ENCODE measurements at regions not wholly inside any gene's neighbourhood (a gene's known extent, or its start where the extent isn't known, plus 50 kb on each side); places are given as distances from the start of the nearest gene placed in this dataset.

DNA sequence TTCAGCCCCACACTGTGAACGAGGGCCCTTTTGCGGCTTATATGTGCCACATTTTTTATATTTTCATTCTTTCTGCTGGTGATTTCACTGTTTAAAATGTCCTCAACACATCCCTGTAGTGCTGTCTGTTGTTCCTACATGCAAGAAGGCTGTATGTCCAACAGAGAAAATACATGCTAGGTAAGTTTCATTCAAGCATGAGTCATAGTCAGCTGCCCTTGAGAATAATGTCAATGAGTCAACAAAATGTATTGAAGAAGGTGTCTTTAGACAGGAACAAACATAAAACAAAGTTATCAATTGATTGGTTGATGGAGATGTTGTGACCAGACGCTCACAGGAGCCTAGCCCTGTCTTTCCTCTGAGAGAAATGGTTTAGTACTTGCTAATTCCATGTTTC, 553.4 kb downstream of the PLPP3 start:
- TF ChIP-seq, protein P1, sequence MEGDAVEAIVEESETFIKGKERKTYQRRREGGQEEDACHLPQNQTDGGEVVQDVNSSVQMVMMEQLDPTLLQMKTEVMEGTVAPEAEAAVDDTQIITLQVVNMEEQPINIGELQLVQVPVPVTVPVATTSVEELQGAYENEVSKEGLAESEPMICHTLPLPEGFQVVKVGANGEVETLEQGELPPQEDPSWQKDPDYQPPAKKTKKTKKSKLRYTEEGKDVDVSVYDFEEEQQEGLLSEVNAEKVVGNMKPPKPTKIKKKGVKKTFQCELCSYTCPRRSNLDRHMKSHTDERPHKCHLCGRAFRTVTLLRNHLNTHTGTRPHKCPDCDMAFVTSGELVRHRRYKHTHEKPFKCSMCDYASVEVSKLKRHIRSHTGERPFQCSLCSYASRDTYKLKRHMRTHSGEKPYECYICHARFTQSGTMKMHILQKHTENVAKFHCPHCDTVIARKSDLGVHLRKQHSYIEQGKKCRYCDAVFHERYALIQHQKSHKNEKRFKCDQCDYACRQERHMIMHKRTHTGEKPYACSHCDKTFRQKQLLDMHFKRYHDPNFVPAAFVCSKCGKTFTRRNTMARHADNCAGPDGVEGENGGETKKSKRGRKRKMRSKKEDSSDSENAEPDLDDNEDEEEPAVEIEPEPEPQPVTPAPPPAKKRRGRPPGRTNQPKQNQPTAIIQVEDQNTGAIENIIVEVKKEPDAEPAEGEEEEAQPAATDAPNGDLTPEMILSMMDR (IDR thresholded peaks at IDR 0.05; ENCODE audit: borderline replicate concordance, control extremely low read depth, extremely low read depth, insufficient read depth, missing control alignments): no peak
- DNase-seq (ENCODE audit: low spot score): no peak
- in situ Hi-C loops (cut with MboI; ENCODE audit: low sequenced_read_pairs, unreplicated experiment): no loop called here

- TF ChIP-seq, protein P1 (IDR thresholded peaks at IDR 0.05; ENCODE audit: borderline replicate concordance, control extremely low read depth, extremely low read depth, insufficient read depth, missing control alignments): no peak
- in situ Hi-C loops (cut with MboI; ENCODE audit: low sequenced_read_pairs, unreplicated experiment): no loop called here
Measured at GRCh38 chr1:56024155-56024554, 555.2 kb downstream of the PLPP3 start.

GRCh38 chr1:56019922-56020321, 559.4 kb downstream of the PLPP3 start:
- DNase-seq (ENCODE audit: low spot score): no peak
- TF ChIP-seq, protein P1 (IDR thresholded peaks at IDR 0.05; ENCODE audit: borderline replicate concordance, control extremely low read depth, extremely low read depth, insufficient read depth, missing control alignments): no peak
- in situ Hi-C loops (cut with MboI; ENCODE audit: low sequenced_read_pairs, unreplicated experiment): no loop called here

More at GRCh38 chr1:56024155-56024554, 555.2 kb downstream of the PLPP3 start:
- DNase-seq (ENCODE audit: low spot score): no peak

GRCh38 chr1:56019472-56019871, 559.9 kb downstream of the PLPP3 start:
- TF ChIP-seq, protein P1 (IDR thresholded peaks at IDR 0.05; ENCODE audit: borderline replicate concordance, control extremely low read depth, extremely low read depth, insufficient read depth, missing control alignments): no peak
- DNase-seq (ENCODE audit: low spot score): no peak
- in situ Hi-C loops (cut with MboI; ENCODE audit: low sequenced_read_pairs, unreplicated experiment): no loop called here

- in situ Hi-C loops (cut with MboI; ENCODE audit: low sequenced_read_pairs, unreplicated experiment): no loop called here
- TF ChIP-seq, protein P1 (IDR thresholded peaks at IDR 0.05; ENCODE audit: borderline replicate concordance, control extremely low read depth, extremely low read depth, insufficient read depth, missing control alignments): no peak
- no peak for DNase-seq (ENCODE audit: low spot score)
Measured at GRCh38 chr1:56017336-56017735, 562.0 kb downstream of the PLPP3 start.

- DNase-seq (ENCODE audit: low spot score): no peak
- in situ Hi-C loops (cut with MboI; ENCODE audit: low sequenced_read_pairs, unreplicated experiment): no loop called here
Measured at GRCh38 chr1:56003846-56004245, 575.5 kb downstream of the PLPP3 start.

More at GRCh38 chr1:56003846-56004245, 575.5 kb downstream of the PLPP3 start:
- TF ChIP-seq, protein P1 (IDR thresholded peaks at IDR 0.05; ENCODE audit: borderline replicate concordance, control extremely low read depth, extremely low read depth, insufficient read depth, missing control alignments): no peak

Measured in GM13976 (cell line).